DND-41 (cell line): ENCODE measurements at regions not wholly inside any gene's neighbourhood (a gene's known extent, or its start where the extent isn't known, plus 50 kb on each side); places are given as distances from the start of the nearest gene placed in this dataset.

ENCODE experiments used
- EZH2 ChIP-seq: IDR thresholded peaks from 3 replicates; pipeline ENCODE4 v1.6.1; 2012; ENCODE audit warnings: borderline replicate concordance, low read depth, mild to moderate bottlenecking, moderate library complexity, low read length, inconsistent platforms; ENCODE audit not compliant: severe bottlenecking
- TF ChIP-seq, protein P1 (sequence below): IDR thresholded peaks from 2 replicates; pipeline ENCODE4 v1.5.1; 2012; ENCODE audit warnings: borderline replicate concordance, low read length, moderate library complexity, mild to moderate bottlenecking; ENCODE audit not compliant: poor library complexity, severe bottlenecking; ENCODE audit errors: extremely low read depth

DNA sequence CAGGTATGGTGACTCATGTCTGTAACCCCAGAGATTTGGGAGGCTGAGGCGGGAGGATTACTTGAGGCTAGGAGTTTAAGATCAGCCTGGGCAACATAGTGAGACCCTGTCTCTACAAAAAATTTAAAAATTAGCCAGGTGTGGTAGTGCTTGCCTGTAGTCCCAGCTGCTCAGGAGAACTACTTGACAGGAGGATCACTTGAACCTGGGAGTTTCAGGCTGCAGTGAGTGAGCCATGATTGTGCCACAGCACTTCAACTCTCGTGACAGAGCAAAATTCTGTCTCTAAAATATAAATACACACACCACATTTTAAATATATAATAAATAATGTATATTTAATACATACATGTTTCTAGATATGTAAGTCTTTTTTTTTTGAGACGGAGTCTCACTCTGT, 53.5 kb upstream of the TEX264 start:
- TF ChIP-seq, protein P1, sequence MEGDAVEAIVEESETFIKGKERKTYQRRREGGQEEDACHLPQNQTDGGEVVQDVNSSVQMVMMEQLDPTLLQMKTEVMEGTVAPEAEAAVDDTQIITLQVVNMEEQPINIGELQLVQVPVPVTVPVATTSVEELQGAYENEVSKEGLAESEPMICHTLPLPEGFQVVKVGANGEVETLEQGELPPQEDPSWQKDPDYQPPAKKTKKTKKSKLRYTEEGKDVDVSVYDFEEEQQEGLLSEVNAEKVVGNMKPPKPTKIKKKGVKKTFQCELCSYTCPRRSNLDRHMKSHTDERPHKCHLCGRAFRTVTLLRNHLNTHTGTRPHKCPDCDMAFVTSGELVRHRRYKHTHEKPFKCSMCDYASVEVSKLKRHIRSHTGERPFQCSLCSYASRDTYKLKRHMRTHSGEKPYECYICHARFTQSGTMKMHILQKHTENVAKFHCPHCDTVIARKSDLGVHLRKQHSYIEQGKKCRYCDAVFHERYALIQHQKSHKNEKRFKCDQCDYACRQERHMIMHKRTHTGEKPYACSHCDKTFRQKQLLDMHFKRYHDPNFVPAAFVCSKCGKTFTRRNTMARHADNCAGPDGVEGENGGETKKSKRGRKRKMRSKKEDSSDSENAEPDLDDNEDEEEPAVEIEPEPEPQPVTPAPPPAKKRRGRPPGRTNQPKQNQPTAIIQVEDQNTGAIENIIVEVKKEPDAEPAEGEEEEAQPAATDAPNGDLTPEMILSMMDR = no peak
- no peak for TF ChIP-seq EZH2
